ENCODE measurements at regions not wholly inside any gene's neighbourhood (a gene's known extent, or its start where the extent isn't known, plus 50 kb on each side); places are given as distances from the start of the nearest gene placed in this dataset.
A peak's percentile ranks its signal among the peaks of the same experiment; 100 is the strongest.

- H3K36me3 ChIP-seq: no peaks in the 10 kb centered on the region
- no peak for DNase-seq
- no peaks in the 10 kb centered on the region for H3K27me3 ChIP-seq
- intact Hi-C loops (cut with DNase I; ENCODE audit: low total_unique reads): no loop called here
- H3K4me3 ChIP-seq: no peak overlapping the region
- no peaks in the 10 kb centered on the region for H3K9me3 ChIP-seq
- no peaks in the 10 kb centered on the region for H3K4me1 ChIP-seq
- no peak overlapping the region for H3K27ac ChIP-seq
- TF ChIP-seq CTCF (IDR thresholded peaks at IDR 0.05) (no peak), POLR2A (IDR thresholded peaks at IDR 0.05) (no peak)
Measured at GRCh38 chr21:28345934-28346333, 646.7 kb downstream of the LTN1 start.

- intact Hi-C loops (cut with DNase I; ENCODE audit: low total_unique reads): no loop called here
- H3K27ac ChIP-seq: no peak overlapping the region
- no peak overlapping the region for H3K4me3 ChIP-seq
- no peaks in the 10 kb centered on the region for H3K36me3 ChIP-seq
- no peaks in the 10 kb centered on the region for H3K9me3 ChIP-seq
- no peak for DNase-seq
- H3K4me1 ChIP-seq: no peaks in the 10 kb centered on the region
- H3K27me3 ChIP-seq: no peaks in the 10 kb centered on the region
- no peak for TF ChIP-seq POLR2A (IDR thresholded peaks at IDR 0.05)
- no peak for TF ChIP-seq CTCF (IDR thresholded peaks at IDR 0.05)
Measured at GRCh38 chr21:28344985-28345384, 647.7 kb downstream of the LTN1 start.

DNA sequence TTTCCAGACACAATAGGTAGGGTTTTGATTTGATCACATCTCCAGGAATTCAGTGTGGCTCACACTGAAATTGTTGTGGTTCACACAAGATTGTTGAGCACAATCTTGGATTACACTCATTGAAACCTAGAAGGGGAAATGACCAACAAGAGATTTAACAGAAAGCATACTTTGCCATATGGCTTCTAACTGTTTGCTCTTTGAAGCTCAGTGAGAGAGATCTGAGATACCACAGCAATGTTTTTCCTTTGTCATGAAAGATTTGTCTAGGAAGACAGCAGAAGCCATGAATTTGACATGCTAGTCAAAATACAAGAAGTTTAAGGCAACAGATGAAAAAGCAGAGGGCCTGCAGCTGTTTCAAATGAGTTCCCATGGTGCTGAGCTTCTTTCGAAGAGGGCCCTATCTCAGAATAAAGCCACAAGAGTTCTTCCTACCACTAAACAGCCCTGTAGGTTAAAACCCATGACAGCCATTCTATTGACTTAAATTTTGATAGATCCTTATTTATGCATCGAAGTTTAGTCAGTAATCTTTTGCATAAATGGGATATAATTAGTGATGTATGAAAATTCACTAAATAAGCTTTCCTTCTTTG lies 650.4 kb downstream of the LTN1 start:
- no peak for DNase-seq
- Histone ChIP-seq H3K9me3 (no peaks in the 10 kb centered on the region), H3K27me3 (no peaks in the 10 kb centered on the region), H3K27ac (no peak overlapping the region), H3K4me1 (peaks cover 0 to 2% of the 10 kb centered on the region in 2 donors), H3K36me3 (no peaks in the 10 kb centered on the region), H3K4me3 (no peak overlapping the region)
- no peak for TF ChIP-seq CTCF (IDR thresholded peaks at IDR 0.05)
- TF ChIP-seq POLR2A (IDR thresholded peaks at IDR 0.05): no peak
- intact Hi-C loops (cut with DNase I; ENCODE audit: low total_unique reads): no loop called here

GRCh38 chr21:28339403-28339802 lies 653.3 kb downstream of the LTN1 start:
- H3K4me1 ChIP-seq: peaks cover 0 to 10% of the 10 kb centered on the region in 2 donors
- no peaks in the 10 kb centered on the region for H3K9me3 ChIP-seq
- H3K27me3 ChIP-seq: no peaks in the 10 kb centered on the region
- no peak for TF ChIP-seq POLR2A (IDR thresholded peaks at IDR 0.05)
- TF ChIP-seq CTCF (IDR thresholded peaks at IDR 0.05): no peak
- intact Hi-C loops (cut with DNase I; ENCODE audit: low total_unique reads): no loop called here
- no peak overlapping the region for H3K4me3 ChIP-seq
- DNase-seq: no peak
- H3K36me3 ChIP-seq: no peaks in the 10 kb centered on the region
- H3K27ac ChIP-seq: peak overlapping the region; percentile 15 to 65

DNA sequence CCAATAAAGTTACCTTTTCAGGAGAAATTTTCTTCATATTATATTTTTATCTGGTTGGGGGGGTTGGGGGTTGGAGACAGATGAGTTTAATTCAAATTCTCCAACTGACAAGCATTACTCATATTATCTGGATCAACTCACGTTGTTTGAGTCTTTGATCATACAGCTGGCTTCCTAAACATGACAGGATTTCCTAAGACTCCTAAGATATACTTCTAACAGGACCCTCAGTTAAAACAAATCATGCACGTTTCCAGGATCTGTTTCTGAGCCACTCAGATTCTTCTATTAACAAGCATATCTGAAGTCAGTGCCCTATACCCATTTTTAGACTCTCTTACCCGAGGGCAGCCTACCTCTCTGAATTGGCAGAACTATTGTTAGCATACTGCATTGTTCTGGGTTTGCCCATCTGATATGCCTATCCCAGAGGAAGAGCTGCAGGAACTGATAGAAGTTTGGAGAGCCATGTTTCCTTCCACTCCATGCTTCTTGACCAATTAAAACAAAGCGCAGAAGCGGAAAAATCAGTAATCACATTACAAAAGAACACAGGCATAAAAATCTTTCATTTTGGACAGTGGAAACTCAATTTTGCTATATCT lies 653.9 kb downstream of the LTN1 start:
- peaks cover 0 to 11% of the 10 kb centered on the region in 2 donors for H3K4me1 ChIP-seq
- peak overlapping the region in 1 of 2 donors; percentile 76 for H3K27ac ChIP-seq
- H3K9me3 ChIP-seq: no peaks in the 10 kb centered on the region
- TF ChIP-seq POLR2A (IDR thresholded peaks at IDR 0.05): no peak
- TF ChIP-seq CTCF (IDR thresholded peaks at IDR 0.05): no peak
- no peaks in the 10 kb centered on the region for H3K27me3 ChIP-seq
- intact Hi-C loops (cut with DNase I; ENCODE audit: low total_unique reads): no loop called here
- no peak overlapping the region for H3K4me3 ChIP-seq
- DNase-seq: no peak
- no peaks in the 10 kb centered on the region for H3K36me3 ChIP-seq

Data from uterus (tissue), 3 donors.